Lower leg skin (tissue), 3 donors: ENCODE measurements at regions not wholly inside any gene's neighbourhood (a gene's known extent, or its start where the extent isn't known, plus 50 kb on each side); places are given as distances from the start of the nearest gene placed in this dataset.

Experiments
- POLR2A ChIP-seq, 2 donors: fragments of 450-650 bp; IDR thresholded peaks; one replicate each; pipeline ENCODE4 v1.6.1; 2016 to 2017; ENCODE audit warnings: antibody characterized with exemption in 2 of 2, mild to moderate bottlenecking in 1 of 2, moderate library complexity in 1 of 2
- TF ChIP-seq, protein P1 (sequence below), 3 donors: fragments of 450-650 bp; IDR thresholded peaks; one replicate each; pipeline ENCODE4 v1.5.1; 2016; ENCODE audit warnings: antibody characterized with exemption in 3 of 3, mild to moderate bottlenecking in 3 of 3, moderate library complexity in 2 of 3

GRCh38 chrX:113770071-113770470 lies 813.8 kb upstream of the HTR2C start:
- TF ChIP-seq, protein P1, sequence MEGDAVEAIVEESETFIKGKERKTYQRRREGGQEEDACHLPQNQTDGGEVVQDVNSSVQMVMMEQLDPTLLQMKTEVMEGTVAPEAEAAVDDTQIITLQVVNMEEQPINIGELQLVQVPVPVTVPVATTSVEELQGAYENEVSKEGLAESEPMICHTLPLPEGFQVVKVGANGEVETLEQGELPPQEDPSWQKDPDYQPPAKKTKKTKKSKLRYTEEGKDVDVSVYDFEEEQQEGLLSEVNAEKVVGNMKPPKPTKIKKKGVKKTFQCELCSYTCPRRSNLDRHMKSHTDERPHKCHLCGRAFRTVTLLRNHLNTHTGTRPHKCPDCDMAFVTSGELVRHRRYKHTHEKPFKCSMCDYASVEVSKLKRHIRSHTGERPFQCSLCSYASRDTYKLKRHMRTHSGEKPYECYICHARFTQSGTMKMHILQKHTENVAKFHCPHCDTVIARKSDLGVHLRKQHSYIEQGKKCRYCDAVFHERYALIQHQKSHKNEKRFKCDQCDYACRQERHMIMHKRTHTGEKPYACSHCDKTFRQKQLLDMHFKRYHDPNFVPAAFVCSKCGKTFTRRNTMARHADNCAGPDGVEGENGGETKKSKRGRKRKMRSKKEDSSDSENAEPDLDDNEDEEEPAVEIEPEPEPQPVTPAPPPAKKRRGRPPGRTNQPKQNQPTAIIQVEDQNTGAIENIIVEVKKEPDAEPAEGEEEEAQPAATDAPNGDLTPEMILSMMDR (IDR thresholded peaks at IDR 0.05), result no peak
- no peak for TF ChIP-seq POLR2A (IDR thresholded peaks at IDR 0.05)
